PC-3 (cell line): ENCODE measurements at regions not wholly inside any gene's neighbourhood (a gene's known extent, or its start where the extent isn't known, plus 50 kb on each side); places are given as distances from the start of the nearest gene placed in this dataset.

ENCODE experiments used
- EZH2phosphoT487 ChIP-seq: fragments of 300-600 bp; sonication (generic); IDR thresholded peaks from 2 replicates; pipeline ENCODE4 v1.6.1; 2018; ENCODE audit warnings: mild to moderate bottlenecking, antibody characterized with exemption, low read length, borderline replicate concordance
- TF ChIP-seq, protein P1 (sequence below): fragments of 300-600 bp; sonication (generic); conservative IDR thresholded peaks from 2 replicates; pipeline ENCODE4 v1.5.1; 2017; ENCODE audit warnings: antibody characterized with exemption, low read depth, mild to moderate bottlenecking, low read length

DNA sequence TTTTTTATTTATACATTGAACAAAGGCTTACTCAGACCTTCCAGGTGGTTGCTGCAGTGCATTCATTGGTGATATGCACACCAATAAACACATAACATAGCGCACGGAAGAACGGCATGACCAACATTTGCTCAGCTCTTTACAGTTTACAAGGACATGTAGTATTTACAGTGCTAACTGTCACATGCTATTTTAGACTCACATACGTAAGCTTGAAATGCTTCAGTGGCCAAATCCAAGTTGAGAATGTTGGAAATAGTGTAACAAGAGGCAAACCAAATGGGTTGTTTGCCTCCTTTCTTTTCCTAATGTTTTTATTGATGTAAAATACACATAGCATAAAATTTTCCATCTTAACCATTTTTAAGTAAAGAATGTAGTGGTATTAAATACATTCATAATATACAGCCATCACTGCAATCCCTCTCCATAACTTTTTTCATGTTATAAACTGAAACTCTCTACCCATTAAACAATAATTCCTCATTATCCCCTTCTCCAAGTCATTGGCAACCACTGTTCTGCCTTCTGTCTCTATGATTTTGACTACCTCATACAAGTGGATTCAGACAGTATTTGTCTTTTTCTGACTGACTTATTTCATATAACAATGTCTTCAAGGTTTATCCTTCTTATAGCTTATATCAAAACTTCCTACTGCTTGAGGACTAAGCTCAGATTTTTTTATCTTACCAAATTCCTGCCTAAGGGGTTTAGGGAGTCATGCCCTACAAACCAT, 1722.9 kb upstream of the AGA start:
- TF ChIP-seq, protein P1, sequence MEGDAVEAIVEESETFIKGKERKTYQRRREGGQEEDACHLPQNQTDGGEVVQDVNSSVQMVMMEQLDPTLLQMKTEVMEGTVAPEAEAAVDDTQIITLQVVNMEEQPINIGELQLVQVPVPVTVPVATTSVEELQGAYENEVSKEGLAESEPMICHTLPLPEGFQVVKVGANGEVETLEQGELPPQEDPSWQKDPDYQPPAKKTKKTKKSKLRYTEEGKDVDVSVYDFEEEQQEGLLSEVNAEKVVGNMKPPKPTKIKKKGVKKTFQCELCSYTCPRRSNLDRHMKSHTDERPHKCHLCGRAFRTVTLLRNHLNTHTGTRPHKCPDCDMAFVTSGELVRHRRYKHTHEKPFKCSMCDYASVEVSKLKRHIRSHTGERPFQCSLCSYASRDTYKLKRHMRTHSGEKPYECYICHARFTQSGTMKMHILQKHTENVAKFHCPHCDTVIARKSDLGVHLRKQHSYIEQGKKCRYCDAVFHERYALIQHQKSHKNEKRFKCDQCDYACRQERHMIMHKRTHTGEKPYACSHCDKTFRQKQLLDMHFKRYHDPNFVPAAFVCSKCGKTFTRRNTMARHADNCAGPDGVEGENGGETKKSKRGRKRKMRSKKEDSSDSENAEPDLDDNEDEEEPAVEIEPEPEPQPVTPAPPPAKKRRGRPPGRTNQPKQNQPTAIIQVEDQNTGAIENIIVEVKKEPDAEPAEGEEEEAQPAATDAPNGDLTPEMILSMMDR: no peak
- no peak for TF ChIP-seq EZH2phosphoT487
